GM23338 (cell line): ENCODE measurements at regions not wholly inside any gene's neighbourhood (a gene's known extent, or its start where the extent isn't known, plus 50 kb on each side); places are given as distances from the start of the nearest gene placed in this dataset.
A peak's percentile ranks its signal among the peaks of the same experiment; 100 is the strongest.

Source experiments
- ATAC-seq: fragments of 200-7000 bp; cut with Tn5 transposase; 3 replicates; pipeline ENCODE4 v1.9.1; 2020
- DNase-seq: peaks from one replicate; pipeline ENCODE4 v3.0.0-alpha.2; 2015; ENCODE audit warnings: low spot score
- H2AFZ ChIP-seq: fragments of 200-600 bp; sonication (generic); 2 replicates; pipeline ENCODE4 v1.8.0; 2016; ENCODE audit warnings: antibody characterized with exemption, mild to moderate bottlenecking, moderate library complexity
- H3F3A ChIP-seq: fragments of 200-600 bp; sonication (generic); replicated peaks from 2 replicates; pipeline ENCODE4 v1.8.0; 2017; ENCODE audit warnings: antibody characterized with exemption, mixed run types, low read depth
- H3K27ac ChIP-seq: fragments of 200-600 bp; sonication (generic); 2 replicates; pipeline ENCODE4 v1.6.1; 2016; ENCODE audit warnings: low read depth
- H3K27me3 ChIP-seq: fragments of 200-600 bp; sonication (generic); 2 replicates; pipeline ENCODE4 v1.8.0; 2016; ENCODE audit warnings: mild to moderate bottlenecking, mixed run types, moderate library complexity; ENCODE audit not compliant: insufficient read depth
- H3K36me3 ChIP-seq: fragments of 200-600 bp; sonication (generic); 2 replicates; pipeline ENCODE4 v1.8.0; 2016; ENCODE audit warnings: mild to moderate bottlenecking; ENCODE audit not compliant: insufficient read depth
- H3K4me1 ChIP-seq: fragments of 200-600 bp; sonication (generic); 2 replicates; pipeline ENCODE4 v1.8.0; 2016; ENCODE audit warnings: mild to moderate bottlenecking, moderate library complexity; ENCODE audit not compliant: insufficient read depth
- H3K4me2 ChIP-seq: fragments of 200-600 bp; sonication (generic); 2 replicates; pipeline ENCODE4 v1.7.1; 2017; ENCODE audit warnings: mixed run types
- H3K4me3 ChIP-seq: fragments of 200-600 bp; sonication (generic); 2 replicates; pipeline ENCODE4 v1.6.1; 2016; ENCODE audit warnings: mixed run types
- H3K79me2 ChIP-seq: fragments of 200-600 bp; sonication (generic); replicated peaks from 2 replicates; pipeline ENCODE4 v1.8.0; 2017; ENCODE audit warnings: mild to moderate bottlenecking; ENCODE audit not compliant: insufficient read depth
- H3K9me2 ChIP-seq: fragments of 200-600 bp; sonication (generic); 2 replicates; pipeline ENCODE4 v1.8.0; 2017; ENCODE audit not compliant: insufficient read depth
- H4K20me1 ChIP-seq: fragments of 200-600 bp; sonication (generic); replicated peaks from 2 replicates; pipeline ENCODE4 v1.8.0; 2017; ENCODE audit warnings: mild to moderate bottlenecking; ENCODE audit not compliant: insufficient read depth
- H3K27ac Mint-ChIP-seq: 2 replicates; pipeline ENCODE4 v1.8.0; 2020; ENCODE audit warnings: inconsistent platforms, mild to moderate bottlenecking, moderate library complexity, mixed read lengths
- H3K27me3 Mint-ChIP-seq: 3 replicates; pipeline ENCODE4 v1.8.0; 2022; ENCODE audit warnings: low read depth, mild to moderate bottlenecking, moderate library complexity, mixed read lengths, inconsistent platforms; ENCODE audit not compliant: insufficient read depth, poor library complexity
- H3K36me3 Mint-ChIP-seq: 3 replicates; pipeline ENCODE4 v1.8.0; 2021; ENCODE audit warnings: low read depth, mild to moderate bottlenecking, inconsistent platforms, moderate library complexity, mixed read lengths
- H3K4me1 Mint-ChIP-seq: 3 replicates; pipeline ENCODE4 v1.8.0; 2020; ENCODE audit warnings: mild to moderate bottlenecking, inconsistent platforms, mixed read lengths
- H3K4me3 Mint-ChIP-seq: 3 replicates; pipeline ENCODE4 v1.8.0; 2021; ENCODE audit warnings: moderate library complexity, mild to moderate bottlenecking, inconsistent platforms, mixed read lengths
- H3K9me3 Mint-ChIP-seq: 3 replicates; pipeline ENCODE4 v1.8.0; 2020; ENCODE audit warnings: moderate library complexity, mild to moderate bottlenecking, inconsistent platforms, mixed read lengths
- CREB1 ChIP-seq: fragments of 250-450 bp; sonication (Bioruptor Pico); IDR thresholded peaks from 2 replicates; pipeline ENCODE4 v1.5.0; 2020; ENCODE audit warnings: low read depth, mild to moderate bottlenecking, moderate library complexity
- CTCF ChIP-seq, 2 experiments: fragments of 200-600 bp in 1 of 2; sonication (generic) in 1 of 2; conservative IDR thresholded peaks; 2 replicates each; pipeline versions ENCODE4 v1.5.1 to v1.6.1; 2016 to 2017; ENCODE audit warnings: antibody characterized with exemption in 2 of 2, low read depth in 2 of 2, mild to moderate bottlenecking in 2 of 2, moderate library complexity in 1 of 2
- ETS1 ChIP-seq: IDR thresholded peaks from 2 replicates; pipeline ENCODE4 v1.6.1; 2016; ENCODE audit warnings: antibody characterized with exemption
- REST ChIP-seq: IDR thresholded peaks from one replicate; pipeline ENCODE4 v1.6.1; 2018; ENCODE audit warnings: antibody characterized with exemption; ENCODE audit not compliant: unreplicated experiment
- ZNF114 ChIP-seq: fragments of 250-450 bp; sonication (Bioruptor Pico); IDR thresholded peaks from 2 replicates; pipeline ENCODE4 v1.5.0; 2020; ENCODE audit warnings: mild to moderate bottlenecking, moderate library complexity
- ZNF462 ChIP-seq: fragments of 250-450 bp; sonication (Bioruptor Pico); IDR thresholded peaks from 2 replicates; pipeline ENCODE4 v1.5.0; 2020; ENCODE audit warnings: mild to moderate bottlenecking, moderate library complexity

- TF ChIP-seq ETS1, result no peak
- no peak for TF ChIP-seq CREB1 (CRISPR knock-in tag)
- no peak for TF ChIP-seq REST
These were observed 275.9 kb upstream of the CDH4 start (continued) for GRCh38 chr20:60976139-60976538.

- H3K27me3 Mint-ChIP-seq, result peaks cover 10% of the 10 kb centered on the region
- no peaks in the 10 kb centered on the region; the same call in 2 of the 3 replicates for H3K4me1 Mint-ChIP-seq
- no peak for TF ChIP-seq ZNF114 (CRISPR knock-in tag)
- no peak for TF ChIP-seq REST
- no peak for TF ChIP-seq ETS1
- no peak for TF ChIP-seq ZNF462 (CRISPR knock-in tag)
- no peak for TF ChIP-seq CTCF (conservative IDR thresholded peaks at IDR 0.05; ENCODE audit: low read depth in 2 of 2)
These were observed 275.1 kb upstream of the CDH4 start for GRCh38 chr20:60976913-60977312.

More at GRCh38 chr20:60976913-60977312, 275.1 kb upstream of the CDH4 start:
- H3K27ac ChIP-seq, result no peak overlapping the region
- no peaks in the 10 kb centered on the region for H3K9me2 ChIP-seq
- Mint-ChIP-seq H3K36me3 (peaks cover 6% of the 10 kb centered on the region; the same call in 2 of the 3 replicates), H3K4me3 (no peak overlapping the region), H3K9me3 (peaks cover 16% of the 10 kb centered on the region), H3K27ac (no peak overlapping the region)
- no peaks in the 10 kb centered on the region for H3K4me1 ChIP-seq
- no peaks in the 10 kb centered on the region for H3K27me3 ChIP-seq
- no peaks in the 10 kb centered on the region for H3K79me2 ChIP-seq
- no peaks in the 10 kb centered on the region for H4K20me1 ChIP-seq
- H3K4me2 ChIP-seq, result no peak overlapping the region
- ATAC-seq (peak; percentile 81), DNase-seq (peak; percentile 7)
- H3K36me3 ChIP-seq, result no peaks in the 10 kb centered on the region
- H2AFZ ChIP-seq, result no peak overlapping the region
- no peak overlapping the region for H3K4me3 ChIP-seq
- no peaks in the 10 kb centered on the region for H3F3A ChIP-seq
